Superior temporal gyrus (tissue), 1 donor: ENCODE measurements at regions not wholly inside any gene's neighbourhood (a gene's known extent, or its start where the extent isn't known, plus 50 kb on each side); places are given as distances from the start of the nearest gene placed in this dataset.

Experiments used
- DNase-seq: peaks from one replicate; pipeline ENCODE4 v3.0.0-alpha.2; 2016; ENCODE audit errors: extremely low spot score

DNA sequence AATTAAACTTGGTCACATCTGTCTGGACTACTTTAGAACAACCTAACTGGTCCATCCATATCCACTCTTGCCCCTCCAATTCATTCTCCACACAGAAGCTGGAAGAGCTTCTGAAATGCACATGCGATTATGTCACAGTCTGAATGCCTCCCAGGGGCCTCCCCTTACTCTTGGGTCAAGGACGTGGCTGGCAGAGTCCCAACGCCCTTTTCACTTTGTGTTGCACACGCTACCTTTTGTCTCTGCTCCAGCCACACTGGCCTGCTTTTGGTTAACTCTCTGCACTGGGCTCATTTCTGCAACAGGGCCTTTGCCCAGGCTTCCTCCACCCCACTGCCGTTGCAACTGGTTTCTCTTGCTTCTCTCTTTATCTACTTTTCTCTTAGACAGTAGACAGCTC is 245.2 kb downstream of the IL20RB start:
- no peak for DNase-seq

DNA sequence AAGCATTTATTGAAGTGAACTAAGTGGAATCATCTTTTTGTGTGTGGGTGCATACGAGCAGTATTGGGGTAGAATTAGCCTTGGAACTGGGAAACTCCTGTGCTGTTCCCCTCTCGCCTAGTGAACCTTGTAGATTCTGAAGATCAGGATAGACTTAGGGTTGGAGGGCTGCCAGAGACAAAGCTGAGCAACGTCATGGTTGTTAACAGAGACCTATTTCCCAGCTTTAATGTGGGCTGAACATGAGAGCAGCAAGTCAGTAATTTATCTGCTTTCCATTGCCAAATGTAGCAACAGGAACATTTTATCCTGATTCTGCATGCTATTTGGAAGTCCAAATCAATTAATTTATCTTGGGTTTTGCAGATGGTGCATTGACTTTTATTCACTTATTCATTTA is 246.6 kb downstream of the IL20RB start:
- no peak for DNase-seq

DNA sequence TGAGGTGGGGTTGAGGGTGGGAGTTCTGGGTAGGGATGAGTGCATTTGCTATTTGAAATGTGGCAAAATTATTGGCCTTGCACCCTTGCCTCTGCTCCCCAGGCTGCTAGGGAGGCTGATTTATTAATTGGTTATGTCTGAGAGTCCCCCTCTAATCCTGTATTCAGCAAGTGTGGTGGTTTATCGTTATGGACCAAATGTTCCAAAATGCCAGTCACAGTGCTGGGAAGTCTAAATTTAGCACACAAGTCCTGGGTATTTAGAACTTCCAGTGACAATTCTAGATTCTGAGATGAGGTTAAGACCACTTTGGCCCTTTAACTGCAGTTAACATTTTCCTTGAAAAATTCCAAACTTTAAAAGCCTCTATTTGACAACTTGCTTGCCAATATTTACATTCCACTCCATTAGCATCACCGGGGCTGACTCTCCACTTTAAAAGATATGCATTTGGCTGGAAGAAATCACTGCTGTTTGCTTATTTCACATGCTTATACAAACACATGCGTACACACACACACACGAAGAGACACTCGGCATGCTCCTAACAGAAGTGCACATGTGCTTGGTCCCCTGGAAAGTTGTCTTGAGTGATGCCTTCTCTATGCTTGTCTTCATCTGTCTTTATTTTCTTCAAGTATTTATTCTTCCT is 247.7 kb downstream of the IL20RB start:
- no peak for DNase-seq

DNA sequence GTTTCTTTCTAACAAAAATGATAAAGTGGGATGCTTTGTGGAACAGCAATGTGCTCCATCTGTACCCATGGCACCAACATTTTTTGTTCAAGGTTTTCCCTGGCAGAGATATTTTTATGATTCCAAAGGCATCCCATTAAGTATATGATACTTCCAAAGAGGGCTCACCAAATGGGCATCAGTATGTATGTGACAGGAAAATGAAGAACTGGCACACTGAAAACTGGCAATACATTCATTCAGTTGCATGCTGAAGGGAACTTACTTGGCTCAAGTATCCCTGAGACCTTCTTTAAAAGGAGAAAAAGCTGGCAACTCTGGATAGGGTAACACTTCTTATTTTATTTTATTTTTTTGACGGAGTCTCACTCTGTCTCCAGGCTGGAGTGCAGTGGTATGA is 249.8 kb downstream of the IL20RB start:
- no peak for DNase-seq

DNA sequence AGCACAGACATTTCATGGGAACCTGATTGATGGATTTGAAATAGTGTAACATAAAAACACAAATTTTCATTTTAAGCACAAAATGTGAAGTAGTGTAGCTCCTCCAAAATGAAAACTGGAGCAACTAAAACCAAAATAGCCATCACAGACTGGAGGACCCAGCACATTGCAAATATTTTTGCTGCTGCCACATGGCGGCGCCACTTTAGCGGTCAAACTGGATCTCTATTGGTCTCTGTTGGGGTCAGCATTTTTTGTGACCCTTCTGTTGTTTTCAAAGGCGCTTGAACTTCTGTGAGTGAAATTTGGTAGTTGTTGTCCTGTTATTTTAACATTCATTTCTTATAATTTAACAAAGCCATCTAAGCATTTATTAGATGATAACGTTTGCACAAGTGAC is 259.9 kb downstream of the IL20RB start:
- no peak for DNase-seq

DNA sequence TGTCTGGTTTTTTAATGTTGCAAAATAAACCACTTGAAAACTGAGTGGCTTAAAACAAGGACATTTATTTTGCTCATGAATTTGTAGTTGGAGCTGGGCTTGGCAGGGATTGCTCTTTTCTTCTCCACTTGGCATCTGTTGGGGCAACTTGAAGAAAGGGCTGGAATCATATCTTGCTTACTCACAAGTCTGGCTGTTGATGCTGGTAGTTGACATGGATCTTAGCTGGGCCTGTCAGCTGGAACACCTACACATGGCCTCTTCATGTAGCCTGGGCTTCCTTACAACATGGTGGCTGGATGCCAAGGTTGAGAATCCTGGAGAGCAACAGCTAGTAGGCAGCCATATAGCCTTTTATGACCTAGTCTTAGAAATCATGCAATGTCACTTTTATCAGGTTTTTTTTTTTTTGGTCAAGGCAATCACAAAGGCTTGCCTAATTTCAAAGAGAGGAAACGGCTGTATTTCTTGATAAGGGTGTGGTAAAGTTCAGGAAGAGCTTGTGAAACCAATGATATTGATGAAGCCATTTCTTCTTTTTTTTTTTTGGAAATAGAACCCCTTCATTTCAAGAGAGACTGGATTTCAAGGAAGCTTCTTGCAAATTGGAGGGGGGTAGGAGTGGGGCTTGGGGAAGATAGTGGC is 262.1 kb downstream of the IL20RB start:
- DNase-seq, result no peak

DNA sequence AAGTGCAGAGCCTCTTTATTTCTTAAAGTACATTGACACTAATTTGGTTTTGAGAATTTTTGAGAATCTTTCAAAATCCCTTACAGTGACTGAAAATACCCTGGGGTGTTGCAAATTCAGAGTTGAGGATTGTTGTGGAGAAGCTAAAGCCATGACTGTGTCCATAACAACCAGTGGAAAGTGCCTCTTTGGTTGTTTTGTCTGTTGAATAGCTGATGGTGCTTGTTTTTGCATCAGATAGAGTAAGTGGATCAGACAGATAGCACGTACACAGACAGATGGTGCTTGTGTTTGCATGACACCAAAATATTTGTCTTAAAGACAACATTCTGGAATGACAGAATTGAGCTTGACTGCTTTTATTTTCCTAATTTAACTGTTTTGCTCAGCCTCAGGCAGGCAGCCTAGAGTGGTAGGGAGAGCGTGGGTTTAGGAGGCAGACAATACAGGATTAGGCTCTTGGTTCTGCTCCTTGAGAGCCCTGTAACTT is 265.0 kb downstream of the IL20RB start:
- no peak for DNase-seq

DNA sequence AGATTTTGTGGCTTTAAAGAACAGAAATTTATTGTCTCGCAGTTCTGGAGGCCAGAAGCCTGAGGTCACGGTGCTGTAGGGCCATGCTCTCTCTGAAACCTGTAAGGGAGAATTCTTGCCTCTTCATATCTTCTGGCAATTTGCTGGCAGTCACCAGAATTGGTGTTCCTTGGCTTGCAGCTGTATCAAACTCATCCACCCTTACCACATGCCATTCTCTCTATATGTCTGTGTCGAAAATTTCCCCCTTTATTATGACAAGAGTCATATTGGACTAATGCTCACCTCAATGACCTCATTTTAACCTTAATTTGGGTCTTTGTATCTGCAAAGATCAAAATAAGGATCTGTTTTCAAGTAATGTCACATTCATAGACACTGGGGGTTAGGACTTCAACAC is 266.7 kb downstream of the IL20RB start:
- DNase-seq, result no peak

DNA sequence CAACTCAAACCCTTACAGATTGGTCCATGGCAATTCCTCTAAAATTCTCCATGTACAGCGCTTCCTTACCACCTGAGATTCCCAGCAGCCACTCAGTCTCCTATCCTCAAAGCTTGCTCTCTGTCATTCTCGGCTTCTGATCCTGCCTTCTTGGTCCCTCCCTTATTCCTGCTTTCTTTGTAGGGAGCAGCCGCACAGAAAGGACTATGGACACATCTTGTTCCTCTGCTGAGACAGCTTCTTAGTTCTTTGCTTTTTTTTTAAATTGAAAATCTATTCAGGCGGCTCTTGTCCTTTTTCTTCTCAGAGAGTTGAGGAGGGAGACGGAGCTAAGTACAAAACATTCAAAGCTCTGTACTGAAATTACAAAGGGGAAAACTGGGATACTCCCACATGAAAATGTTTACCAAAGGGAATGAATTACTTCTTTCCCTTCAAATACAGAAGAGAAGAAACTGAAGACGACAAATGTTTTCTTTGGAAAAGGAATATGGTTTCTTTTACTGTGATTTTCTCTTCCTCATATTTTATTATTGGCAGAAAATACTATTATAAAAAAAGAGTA is 285.1 kb downstream of the IL20RB start:
- no peak for DNase-seq

DNA sequence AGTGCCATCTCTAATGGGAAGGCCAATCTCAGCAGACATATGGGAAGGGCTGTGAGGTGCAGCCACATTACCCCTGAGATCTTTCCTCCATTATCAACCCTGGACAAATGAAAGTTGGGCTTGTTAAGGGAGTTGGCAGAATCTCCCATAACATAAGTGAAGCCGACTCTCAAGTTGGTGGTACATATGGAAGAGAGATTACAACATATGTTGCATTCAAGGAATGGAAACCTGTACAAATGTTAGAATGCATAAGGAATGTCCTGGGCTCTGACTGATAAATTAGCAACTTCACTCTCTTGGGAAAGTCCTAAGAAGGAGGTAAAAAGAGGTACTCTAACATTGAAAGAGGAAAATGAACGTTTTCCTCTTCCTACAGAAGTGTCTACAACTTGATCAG is 288.7 kb downstream of the IL20RB start:
- DNase-seq, result no peak

DNA sequence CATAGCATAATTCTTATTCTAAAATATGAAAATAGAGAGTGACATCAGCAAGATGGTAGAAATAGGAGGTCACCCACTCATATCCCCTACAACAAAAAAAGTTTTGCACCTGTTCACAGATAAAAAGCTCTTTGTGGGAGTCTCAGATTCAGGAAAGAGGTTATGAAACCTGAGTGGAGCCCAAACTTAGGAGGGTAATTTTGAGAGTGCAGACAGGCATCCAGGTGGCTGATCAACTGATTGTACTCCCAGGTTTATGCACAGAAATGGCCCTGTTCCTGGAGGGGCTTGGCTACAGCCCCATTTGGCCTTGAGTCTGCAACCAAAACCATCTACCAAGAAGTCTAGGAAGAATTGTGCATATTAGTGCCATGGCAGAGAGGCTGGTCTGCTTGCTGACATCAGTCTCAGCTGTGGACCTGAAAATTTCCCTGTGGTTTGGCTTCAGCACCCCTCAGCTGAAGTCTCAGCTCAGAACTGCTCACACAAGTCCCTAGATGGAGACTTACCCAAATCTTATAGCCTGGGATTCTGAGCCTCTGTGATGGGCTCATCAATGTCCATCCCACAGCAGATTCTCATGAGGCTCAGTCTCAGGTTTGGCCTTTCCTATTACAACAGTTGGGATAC is 291.6 kb downstream of the IL20RB start:
- DNase-seq, result no peak

DNA sequence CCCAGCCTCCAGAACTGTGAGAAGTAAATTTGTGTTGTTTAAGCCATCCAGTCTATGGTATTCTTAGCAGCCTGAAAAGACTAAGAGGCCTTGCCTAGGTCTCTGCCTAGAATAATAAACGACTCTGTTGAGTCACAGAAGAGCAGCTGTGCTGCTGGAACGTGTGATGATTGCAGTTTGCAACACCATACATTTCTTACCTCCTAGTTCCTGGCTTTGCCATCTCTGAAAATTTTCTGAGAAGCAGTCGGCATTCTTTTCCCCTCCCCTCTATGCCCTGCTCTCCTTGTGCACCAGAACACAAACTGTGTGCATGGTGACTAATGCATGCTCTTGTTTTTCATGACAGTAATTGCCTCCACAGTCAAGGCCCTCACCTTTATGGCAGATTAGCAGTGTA is 301.3 kb downstream of the IL20RB start:
- DNase-seq, result no peak

DNA sequence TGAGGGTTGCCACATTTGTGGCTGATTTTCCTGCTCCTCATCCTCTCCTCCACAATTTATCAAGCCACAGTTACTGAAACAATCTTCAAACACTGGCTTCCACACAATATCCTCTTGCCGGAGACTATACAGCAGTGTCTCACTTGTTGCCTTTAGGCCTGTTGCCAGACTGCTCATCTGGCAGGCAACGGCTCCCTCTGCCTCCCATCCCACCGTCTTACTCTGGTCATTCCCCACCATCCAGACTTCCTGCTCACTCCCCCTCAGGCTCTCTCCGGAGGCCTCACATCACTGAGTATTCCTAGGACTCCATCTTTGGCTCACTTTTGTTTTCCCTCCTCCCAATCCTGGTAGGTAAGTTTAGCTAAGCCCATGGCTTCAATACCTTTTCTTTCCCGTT is 301.9 kb downstream of the IL20RB start:
- no peak for DNase-seq

DNA sequence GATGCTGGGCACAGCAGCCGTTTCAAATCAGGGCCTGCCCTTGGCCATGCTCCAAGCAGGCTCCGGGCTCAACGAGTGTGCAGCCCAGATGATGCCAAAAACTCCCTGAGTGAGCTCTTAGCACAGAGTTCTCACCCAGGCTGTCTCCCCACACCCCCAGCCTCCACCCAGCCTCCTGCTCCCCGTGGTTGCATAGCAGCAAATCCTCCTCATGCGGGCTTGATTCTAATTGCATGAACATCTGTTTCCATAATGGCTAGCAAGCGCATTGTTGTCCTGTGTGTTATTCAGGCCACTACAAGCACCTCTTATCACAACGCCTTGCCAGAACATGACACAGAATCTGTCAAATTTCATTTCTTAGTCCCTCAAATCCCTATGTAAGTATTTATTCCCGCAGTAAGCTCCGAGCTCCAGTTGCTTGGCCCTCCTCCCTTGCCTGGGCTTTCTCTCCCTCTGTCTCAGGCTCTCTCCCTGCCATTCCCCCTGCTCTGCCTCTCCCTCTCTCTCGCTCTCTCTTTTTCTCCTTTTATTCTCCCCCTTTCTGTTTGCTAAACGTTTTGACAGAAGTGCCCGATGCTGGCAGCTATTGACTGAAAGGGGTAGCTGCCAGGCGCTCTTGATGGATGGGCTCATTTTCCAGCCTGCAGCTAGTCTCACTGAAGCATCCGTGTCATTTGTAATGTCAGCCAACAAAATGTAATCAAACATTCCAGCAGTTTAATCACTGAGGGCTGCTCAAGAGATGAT is 306.5 kb downstream of the IL20RB start:
- DNase-seq, result no peak

DNA sequence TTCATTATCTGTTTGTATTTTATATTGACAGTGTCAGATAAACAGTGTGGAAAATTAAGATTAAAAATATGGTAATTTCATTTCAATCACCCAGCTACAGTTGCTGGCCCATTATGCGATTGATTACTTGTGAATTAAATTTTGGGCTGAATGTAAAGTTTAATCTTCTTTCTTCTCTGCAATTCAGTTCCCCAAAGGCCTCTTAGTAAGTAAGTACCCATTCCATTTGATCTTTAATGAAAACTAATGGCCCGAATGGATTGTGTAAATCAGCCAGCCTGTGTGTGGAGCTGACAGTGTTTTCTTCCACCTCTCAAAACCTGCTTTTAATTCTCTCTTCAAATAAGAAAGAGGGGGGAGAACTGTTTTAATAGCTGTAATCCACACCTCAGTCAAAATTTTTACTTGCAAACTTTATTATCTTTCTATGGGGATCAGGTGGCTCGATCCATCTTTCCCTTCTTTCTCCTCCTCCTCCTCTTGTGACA is 307.1 kb downstream of the IL20RB start:
- no peak for DNase-seq

DNA sequence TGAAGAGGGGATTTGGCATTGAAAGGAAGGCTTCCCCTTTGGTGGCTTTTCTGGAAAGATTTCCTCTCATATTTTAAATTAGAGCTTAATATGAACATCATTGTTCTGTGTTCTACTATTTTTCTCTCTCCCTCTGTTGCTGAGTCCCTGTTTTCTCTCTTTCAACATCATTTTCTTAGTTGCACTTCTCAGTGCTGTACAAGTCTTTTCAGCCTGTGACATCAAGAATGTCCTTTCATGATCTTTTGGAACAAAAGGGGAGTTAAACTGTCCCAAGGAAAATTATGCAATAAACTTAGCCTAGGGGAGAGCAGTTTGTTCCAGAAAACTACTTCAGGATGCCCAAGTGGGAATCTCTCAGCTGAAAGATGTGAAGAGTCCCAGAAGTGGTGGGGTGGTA is 325.1 kb downstream of the IL20RB start:
- DNase-seq, result no peak

DNA sequence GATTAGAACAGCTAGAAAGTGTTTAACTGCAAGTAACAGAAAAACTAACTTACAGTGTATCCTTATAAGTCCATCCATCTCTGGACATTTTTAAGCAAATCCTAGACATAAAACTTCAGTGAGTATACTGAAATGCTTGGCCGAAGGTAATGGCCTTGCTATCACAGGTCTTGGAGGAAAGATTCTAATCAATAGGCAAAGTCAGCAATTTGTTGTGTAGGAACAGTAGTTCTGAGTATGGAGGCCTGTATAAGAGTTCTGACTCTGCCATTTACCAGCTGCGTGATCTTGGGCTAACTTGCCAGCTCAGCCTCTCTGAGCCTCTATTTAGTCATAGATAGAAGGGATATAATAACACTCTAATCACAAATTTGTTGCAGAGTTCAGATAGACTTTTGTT is 328.1 kb downstream of the IL20RB start:
- DNase-seq, result no peak

DNA sequence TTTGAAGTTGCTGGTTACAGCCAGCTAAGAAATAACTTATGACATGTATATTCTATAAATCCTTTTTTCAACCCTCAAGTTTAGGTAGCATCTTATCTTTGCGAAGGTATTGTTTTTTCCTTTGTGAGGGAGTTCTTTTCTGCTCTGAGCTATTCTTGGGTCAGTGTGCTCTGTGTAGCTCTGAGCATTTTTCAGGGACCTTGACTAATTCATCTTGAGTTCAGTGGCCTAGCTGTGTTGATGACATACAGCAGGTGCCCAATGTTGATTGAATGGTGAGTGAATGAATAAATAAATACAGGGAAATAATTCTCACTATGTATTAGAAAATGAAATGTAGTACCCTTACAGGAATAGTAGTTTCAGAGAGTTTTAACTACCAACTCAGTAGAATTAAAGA is 335.3 kb downstream of the IL20RB start:
- no peak for DNase-seq

DNA sequence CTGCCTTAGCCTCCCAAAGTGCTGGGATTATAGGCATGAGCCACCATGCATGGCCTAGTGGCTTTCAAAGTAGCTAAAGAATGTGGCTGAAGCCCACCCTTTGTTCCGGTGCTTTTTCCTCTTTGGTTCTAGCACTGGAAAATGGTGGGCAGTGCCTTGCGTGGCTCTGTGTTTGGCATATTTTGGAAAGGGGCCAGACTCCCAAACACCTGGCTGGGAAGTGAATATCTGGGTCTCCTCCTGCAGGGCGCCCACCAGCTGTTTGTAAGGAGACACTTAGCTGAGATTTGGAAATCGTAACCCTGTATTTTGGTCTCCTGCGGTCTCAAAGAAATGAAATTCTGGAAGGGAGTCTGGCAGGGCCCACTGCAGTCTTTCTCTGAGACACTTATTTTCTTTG is 336.4 kb downstream of the IL20RB start:
- no peak for DNase-seq

DNA sequence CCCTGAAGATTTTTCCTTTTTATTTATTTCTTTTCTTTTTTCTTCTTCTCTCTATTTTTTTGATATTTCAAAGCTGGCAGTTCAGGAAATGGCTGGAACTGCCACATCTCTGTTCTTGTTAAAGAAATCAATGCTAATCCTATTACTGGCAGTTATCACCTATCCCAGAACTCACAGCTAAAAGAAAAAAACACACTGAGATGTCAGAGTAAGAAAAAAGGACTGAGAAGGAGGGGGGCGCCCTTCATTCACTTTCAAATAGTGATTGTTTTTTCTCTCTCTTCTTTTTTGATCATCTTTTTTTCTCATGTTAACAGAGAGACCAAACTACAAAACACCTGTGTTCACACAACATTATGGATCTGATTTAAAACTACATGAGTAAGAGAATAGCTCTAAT is 337.1 kb downstream of the IL20RB start:
- DNase-seq, result no peak

DNA sequence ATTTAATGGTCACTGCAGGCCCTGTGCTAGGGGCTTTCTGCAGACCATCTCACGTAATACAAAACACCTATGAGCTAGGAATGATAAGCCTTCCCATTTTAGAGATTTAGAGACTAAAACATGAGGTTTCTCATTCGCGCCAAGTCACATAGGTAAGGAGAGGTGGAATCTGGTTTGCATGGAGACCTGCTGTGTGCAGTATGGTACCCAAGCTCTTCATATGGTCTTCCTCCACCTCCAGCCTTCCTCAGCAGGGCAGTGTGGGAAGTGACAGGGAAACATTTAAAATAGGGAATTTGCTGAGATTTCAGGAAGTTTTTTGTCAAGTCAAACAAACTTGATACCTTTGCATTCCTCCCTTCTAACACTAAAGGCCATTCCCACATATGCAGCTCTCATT is 337.6 kb downstream of the IL20RB start:
- no peak for DNase-seq

DNA sequence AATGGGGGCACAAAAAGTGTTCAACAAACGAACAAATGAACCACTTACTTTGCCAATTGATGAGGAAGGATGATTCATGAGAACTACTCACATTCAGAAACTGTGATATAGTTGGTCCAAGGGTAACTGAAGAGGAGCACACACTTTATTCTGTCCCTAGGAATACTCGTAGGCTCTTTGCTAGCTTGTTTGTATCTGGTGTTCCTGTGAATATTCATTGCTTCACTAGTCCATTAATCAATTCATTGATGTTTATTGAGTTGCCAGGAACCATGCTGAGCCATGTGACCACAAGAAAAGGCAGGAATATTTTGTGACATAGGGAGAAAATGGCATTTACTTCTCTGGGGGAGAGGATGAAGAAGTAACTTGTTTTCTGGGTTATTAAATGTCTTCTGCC is 338.3 kb downstream of the IL20RB start:
- no peak for DNase-seq
